HFFc6 (cell line): ENCODE measurements at regions not wholly inside any gene's neighbourhood (a gene's known extent, or its start where the extent isn't known, plus 50 kb on each side); places are given as distances from the start of the nearest gene placed in this dataset.

ENCODE experiments used
- DNase-seq: peaks from one replicate; pipeline ENCODE4 v3.0.0-alpha.2; 2018
- H3K27ac Mint-ChIP-seq: 2 replicates; pipeline ENCODE4 v1.8.0; 2020; ENCODE audit warnings: mild to moderate bottlenecking, mixed read lengths
- H3K27me3 Mint-ChIP-seq: 2 replicates; pipeline ENCODE4 v1.8.0; 2021; ENCODE audit warnings: mild to moderate bottlenecking, moderate library complexity, mixed read lengths; ENCODE audit not compliant: insufficient read depth
- H3K36me3 Mint-ChIP-seq: 2 replicates; pipeline ENCODE4 v1.8.0; 2021; ENCODE audit warnings: low read depth, mixed read lengths
- H3K4me1 Mint-ChIP-seq: 2 replicates; pipeline ENCODE4 v1.8.0; 2020; ENCODE audit warnings: low read depth, mixed read lengths
- H3K4me3 Mint-ChIP-seq: 2 replicates; pipeline ENCODE4 v1.8.0; 2020; ENCODE audit warnings: mild to moderate bottlenecking, moderate library complexity, mixed read lengths
- H3K9me3 Mint-ChIP-seq: 2 replicates; pipeline ENCODE4 v1.8.0; 2020; ENCODE audit warnings: mild to moderate bottlenecking, mixed read lengths
- TF ChIP-seq, protein P1 (sequence below): fragments of 200-600 bp; sonication (generic); IDR thresholded peaks from 2 replicates; pipeline ENCODE4 v1.5.0; 2021; ENCODE audit warnings: antibody characterized with exemption, mild to moderate bottlenecking

- Mint-ChIP-seq H3K4me1 (no peaks in the 10 kb centered on the region), H3K36me3 (no peaks in the 10 kb centered on the region), H3K27ac (no peak overlapping the region), H3K27me3 (no peaks in the 10 kb centered on the region; the same call in 1 of the 2 replicates), H3K9me3 (peaks cover 45% of the 10 kb centered on the region), H3K4me3 (no peak overlapping the region)
- TF ChIP-seq, protein P1, sequence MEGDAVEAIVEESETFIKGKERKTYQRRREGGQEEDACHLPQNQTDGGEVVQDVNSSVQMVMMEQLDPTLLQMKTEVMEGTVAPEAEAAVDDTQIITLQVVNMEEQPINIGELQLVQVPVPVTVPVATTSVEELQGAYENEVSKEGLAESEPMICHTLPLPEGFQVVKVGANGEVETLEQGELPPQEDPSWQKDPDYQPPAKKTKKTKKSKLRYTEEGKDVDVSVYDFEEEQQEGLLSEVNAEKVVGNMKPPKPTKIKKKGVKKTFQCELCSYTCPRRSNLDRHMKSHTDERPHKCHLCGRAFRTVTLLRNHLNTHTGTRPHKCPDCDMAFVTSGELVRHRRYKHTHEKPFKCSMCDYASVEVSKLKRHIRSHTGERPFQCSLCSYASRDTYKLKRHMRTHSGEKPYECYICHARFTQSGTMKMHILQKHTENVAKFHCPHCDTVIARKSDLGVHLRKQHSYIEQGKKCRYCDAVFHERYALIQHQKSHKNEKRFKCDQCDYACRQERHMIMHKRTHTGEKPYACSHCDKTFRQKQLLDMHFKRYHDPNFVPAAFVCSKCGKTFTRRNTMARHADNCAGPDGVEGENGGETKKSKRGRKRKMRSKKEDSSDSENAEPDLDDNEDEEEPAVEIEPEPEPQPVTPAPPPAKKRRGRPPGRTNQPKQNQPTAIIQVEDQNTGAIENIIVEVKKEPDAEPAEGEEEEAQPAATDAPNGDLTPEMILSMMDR, result no peak
- DNase-seq, result no peak
Measured at GRCh38 chr12:82015623-82016347, 256.6 kb upstream of the PPFIA2 start.

GRCh38 chr12:82012176-82012575 is 253.0 kb upstream of the PPFIA2 start:
- TF ChIP-seq, protein P1, result no peak
- peaks cover 46% of the 10 kb centered on the region for H3K9me3 Mint-ChIP-seq
- no peak for DNase-seq
- H3K36me3 Mint-ChIP-seq, result no peaks in the 10 kb centered on the region
- H3K4me3 Mint-ChIP-seq, result no peak overlapping the region
- no peaks in the 10 kb centered on the region for H3K4me1 Mint-ChIP-seq
- H3K27ac Mint-ChIP-seq, result no peak overlapping the region
- H3K27me3 Mint-ChIP-seq, result no peaks in the 10 kb centered on the region; the same call in 1 of the 2 replicates

DNA sequence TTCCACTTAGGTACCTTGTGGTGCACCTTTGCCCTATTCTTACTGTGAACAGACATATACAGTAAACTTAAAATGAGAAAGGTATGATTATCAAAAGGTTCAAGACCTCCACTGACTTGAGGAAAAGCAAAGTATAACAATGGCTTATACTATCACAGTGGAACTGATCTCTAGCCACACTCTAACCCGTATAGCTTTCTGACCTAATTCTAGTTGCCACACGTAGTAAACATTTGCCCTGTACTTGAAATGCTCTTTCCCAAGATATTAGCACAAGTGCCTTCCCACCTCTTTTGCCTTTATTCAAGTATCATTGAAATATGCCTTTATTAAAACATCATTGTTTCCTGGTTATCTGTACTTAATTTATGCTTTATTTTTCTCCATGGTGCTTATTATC is 250.4 kb upstream of the PPFIA2 start:
- H3K36me3 Mint-ChIP-seq, result no peaks in the 10 kb centered on the region
- no peak for DNase-seq
- H3K9me3 Mint-ChIP-seq, result peaks cover 50% of the 10 kb centered on the region
- no peaks in the 10 kb centered on the region for H3K4me1 Mint-ChIP-seq
- H3K27me3 Mint-ChIP-seq, result no peaks in the 10 kb centered on the region; the same call in 1 of the 2 replicates
- no peak overlapping the region for H3K4me3 Mint-ChIP-seq
- H3K27ac Mint-ChIP-seq, result no peak overlapping the region
- TF ChIP-seq, protein P1, result no peak

DNA sequence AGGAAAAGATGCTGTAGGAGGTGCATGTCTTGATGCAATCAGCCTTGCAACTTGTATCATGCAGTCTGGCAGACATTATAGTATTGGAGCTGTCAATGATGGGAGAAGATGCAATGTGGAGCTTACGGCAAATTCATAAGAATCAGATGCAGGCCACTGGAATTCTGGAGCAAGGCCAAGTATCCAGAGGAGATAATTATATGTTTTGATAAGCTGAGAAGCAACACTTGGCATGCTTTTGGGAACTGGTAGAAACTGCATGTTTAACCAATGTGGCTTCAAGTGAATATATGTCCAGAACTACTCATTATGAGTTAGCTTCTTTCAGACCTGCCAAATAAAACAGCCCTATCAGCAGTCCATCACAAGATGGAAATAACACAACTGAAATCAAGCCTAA is 249.1 kb upstream of the PPFIA2 start:
- H3K4me1 Mint-ChIP-seq, result no peaks in the 10 kb centered on the region
- TF ChIP-seq, protein P1, result no peak
- H3K9me3 Mint-ChIP-seq, result peaks cover 55% of the 10 kb centered on the region
- no peak overlapping the region for H3K4me3 Mint-ChIP-seq
- no peaks in the 10 kb centered on the region; the same call in 1 of the 2 replicates for H3K27me3 Mint-ChIP-seq
- no peak overlapping the region for H3K27ac Mint-ChIP-seq
- no peak for DNase-seq
- H3K36me3 Mint-ChIP-seq, result no peaks in the 10 kb centered on the region

DNA sequence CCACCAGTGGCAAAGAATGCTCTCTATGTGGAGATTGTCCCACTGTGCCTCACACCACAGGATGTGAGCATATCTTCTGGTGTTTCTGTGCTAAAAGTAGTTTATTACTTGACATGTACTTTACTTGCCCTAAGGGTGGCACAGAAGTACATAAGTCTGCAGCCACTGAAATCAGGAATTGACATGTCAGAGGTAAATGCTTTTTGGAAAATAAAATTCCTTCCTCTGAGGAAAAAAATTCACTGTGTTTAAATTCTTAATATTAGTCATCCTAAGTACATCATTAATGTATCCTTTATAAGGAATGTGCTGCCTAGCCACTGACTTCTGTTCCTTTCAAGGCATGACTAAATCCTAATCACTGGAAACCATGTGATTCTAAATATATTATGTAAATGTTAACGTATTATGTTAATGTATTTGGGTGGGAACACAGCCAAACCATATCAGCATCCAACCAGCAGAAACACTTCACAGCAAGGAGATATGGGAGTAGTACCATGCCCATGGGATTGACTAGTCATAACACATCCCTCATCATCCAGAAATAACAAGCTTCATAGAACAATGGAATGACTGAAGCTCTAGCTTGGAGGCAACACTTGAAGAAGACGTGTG is 239.7 kb upstream of the PPFIA2 start:
- H3K36me3 Mint-ChIP-seq, result peaks cover 14% of the 10 kb centered on the region

More for the DNA sequence above, 239.7 kb upstream of the PPFIA2 start:
- Mint-ChIP-seq H3K4me1 (no peaks in the 10 kb centered on the region), H3K4me3 (no peak overlapping the region), H3K9me3 (peaks cover 40% of the 10 kb centered on the region), H3K27ac (no peak overlapping the region), H3K27me3 (no peaks in the 10 kb centered on the region)
- no peak for DNase-seq
- TF ChIP-seq, protein P1, result no peak
